HG02884 (cell line): ENCODE measurements at regions not wholly inside any gene's neighbourhood (a gene's known extent, or its start where the extent isn't known, plus 50 kb on each side); places are given as distances from the start of the nearest gene placed in this dataset.

Source experiments
- ATAC-seq: cut with Tn5 transposase; IDR thresholded peaks from one replicate; pipeline ENCODE4 v1.9.1; 2021; ENCODE audit warnings: mild to moderate bottlenecking, moderate library complexity; ENCODE audit not compliant: unreplicated experiment

DNA sequence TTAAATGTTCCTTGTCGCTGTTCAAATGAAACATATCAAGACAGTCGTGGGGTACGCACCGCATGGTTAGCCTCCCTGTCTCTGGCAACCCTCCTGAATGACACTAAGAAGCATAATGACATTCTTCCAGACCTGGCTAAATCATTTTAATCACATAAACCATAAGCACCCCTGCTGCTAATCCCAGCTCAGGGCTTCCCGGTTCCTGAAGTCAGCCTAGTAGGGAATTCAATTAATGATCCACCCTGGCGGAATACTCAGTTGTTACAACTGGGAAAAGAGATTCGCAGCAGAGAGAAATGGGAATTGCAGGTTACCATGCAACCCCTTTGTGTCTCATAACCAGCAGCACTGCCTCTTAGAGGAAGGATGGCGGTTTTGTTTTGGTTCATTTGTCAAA, 200.8 kb upstream of the AGAP1 start:
- no peak for ATAC-seq

GRCh38 chr2:235295831-235296230, 198.0 kb upstream of the AGAP1 start:
- ATAC-seq, result no peak

- no peak for ATAC-seq
Measured at GRCh38 chr2:235300368-235301201, 193.3 kb upstream of the AGAP1 start.

GRCh38 chr2:235301202-235302076, 192.4 kb upstream of the AGAP1 start:
- no peak for ATAC-seq

- no peak for ATAC-seq
Measured at GRCh38 chr2:235302263-235302662, 191.6 kb upstream of the AGAP1 start.

- ATAC-seq, result no peak
Measured at GRCh38 chr2:235303499-235304291, 190.1 kb upstream of the AGAP1 start.

GRCh38 chr2:235305678-235306077, 188.2 kb upstream of the AGAP1 start:
- no peak for ATAC-seq

DNA sequence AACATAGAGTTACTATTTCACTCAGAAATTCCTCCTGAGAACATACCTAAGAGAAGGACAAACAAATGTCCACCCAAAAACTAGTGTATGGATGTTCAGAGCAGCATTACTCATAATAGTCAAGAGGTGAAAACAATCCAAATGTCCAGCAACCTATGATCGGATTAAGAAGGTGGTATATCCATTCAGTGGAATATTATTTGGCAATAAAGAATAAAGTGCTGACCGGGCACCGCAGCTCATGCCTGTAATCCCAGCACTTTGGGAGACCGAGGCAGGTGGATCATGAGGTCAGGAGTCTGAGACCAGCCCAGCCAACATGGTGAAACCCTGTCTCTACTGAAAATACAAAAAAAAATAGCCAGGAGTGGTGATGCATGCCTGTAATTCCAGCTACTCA, 182.8 kb upstream of the AGAP1 start:
- ATAC-seq, result no peak

DNA sequence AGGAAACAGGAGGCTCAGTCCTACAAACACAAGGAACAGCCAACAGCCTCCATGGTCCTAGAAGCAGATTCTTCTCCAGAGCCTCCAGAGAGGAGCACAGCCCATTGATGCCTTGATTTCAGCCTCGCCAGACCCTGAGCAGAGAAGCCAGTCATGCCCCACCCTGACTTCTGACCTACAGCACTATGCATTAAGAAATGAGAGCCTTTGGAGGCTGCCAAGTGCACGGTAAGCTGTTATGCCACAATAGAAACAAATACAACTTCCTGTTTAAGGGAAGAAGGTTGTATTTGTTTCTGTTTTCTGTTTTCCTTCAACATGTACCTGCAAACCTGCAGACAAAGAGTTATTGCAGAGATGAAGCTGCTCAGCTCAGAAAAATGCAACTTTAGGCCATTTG, 181.3 kb upstream of the AGAP1 start:
- ATAC-seq, result no peak

- ATAC-seq, result no peak
Measured at GRCh38 chr2:235314371-235314930, 179.4 kb upstream of the AGAP1 start.

GRCh38 chr2:235319095-235319494, 174.7 kb upstream of the AGAP1 start:
- ATAC-seq, result no peak

DNA sequence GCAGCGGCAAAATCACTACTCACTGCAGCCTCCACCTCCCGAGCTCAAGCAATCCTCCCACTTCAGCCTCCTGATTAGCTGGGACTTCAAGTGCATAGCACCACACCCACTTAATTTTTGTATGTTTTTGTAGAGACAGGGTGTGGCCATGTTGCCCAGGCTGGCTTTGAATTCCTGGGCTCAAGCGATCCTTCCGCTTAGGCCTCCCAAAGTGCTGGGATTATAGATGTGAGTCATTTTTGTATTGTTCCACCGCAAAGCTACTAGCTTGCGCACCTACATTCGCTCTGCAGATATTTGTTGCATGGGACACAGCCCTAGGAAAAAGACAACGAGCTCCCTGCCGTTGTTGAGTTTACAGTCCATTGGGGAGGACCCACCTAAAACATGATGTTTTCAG, 173.5 kb upstream of the AGAP1 start:
- ATAC-seq, result no peak

DNA sequence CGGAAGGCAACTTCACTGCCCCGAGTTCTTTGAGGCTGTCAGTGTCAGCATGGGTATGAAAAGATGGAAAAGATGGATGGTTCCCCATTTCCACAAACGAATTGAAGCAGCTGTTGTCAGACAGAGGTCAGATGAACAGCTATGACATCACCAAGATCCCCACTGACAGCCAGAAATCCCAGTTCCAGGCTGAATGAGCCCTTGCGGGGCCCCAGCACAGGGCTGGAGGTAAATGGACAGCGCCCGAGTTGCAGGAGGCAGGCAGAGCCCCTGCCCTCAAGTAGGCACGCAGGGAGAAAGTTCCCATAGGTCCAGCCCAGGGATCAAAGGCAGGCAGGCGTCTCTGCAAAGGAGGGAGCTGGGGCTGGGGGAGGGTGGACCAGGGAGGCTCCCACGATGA, 169.5 kb upstream of the AGAP1 start:
- no peak for ATAC-seq

GRCh38 chr2:235325151-235325550, 168.7 kb upstream of the AGAP1 start:
- no peak for ATAC-seq

DNA sequence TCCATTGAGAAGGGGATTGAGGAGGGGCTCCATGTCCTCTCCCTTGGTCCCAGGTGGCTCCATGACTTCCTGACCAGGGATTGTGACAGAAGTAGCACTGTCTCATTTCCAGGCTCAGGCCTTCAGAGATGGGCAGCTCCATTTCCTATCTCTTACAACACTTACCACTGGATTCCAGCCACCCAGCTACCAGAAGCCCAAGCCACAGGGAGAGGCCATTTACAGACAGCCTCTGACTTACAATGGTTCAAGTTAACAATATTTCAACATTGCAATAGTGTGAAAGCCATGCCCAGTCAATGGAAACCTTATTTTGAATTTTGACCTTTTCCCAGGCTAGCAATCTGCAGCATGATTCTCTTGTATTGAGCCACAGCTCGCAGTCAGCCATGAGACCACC, 164.9 kb upstream of the AGAP1 start:
- no peak for ATAC-seq

- no peak for ATAC-seq
Measured at GRCh38 chr2:235330775-235331451, 162.9 kb upstream of the AGAP1 start.

GRCh38 chr2:235332240-235332890, 161.5 kb upstream of the AGAP1 start:
- no peak for ATAC-seq

- ATAC-seq, result no peak
Measured at GRCh38 chr2:235333076-235333475, 160.8 kb upstream of the AGAP1 start.

DNA sequence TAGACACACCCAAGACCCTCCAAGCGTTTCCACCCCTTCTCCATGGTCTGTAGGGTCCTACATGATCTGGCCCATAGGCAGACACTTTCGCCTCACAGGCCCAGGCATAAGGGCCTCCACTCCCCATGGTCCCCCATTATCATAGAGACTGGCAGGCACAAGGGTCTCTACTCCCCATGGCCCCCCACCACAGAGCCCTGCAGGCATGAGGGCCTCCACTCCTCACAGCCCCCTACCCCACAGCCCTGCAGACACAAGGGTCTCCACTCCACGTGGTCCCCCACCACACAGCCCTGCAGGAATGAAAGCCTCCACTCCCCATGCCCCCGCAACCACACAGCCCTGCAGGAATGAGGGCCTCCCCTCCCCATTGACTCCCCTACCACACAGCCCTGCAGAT, 159.7 kb upstream of the AGAP1 start:
- no peak for ATAC-seq
